HEK293T (cell line): ENCODE measurements at regions not wholly inside any gene's neighbourhood (a gene's known extent, or its start where the extent isn't known, plus 50 kb on each side); places are given as distances from the start of the nearest gene placed in this dataset.

Experiments used
- CTBP1 ChIP-seq: fragments of 450-650 bp; IDR thresholded peaks from 2 replicates; pipeline ENCODE4 v1.6.1; 2016; ENCODE audit warnings: borderline replicate concordance
- FOXM1 ChIP-seq: fragments of 450-650 bp; IDR thresholded peaks from 2 replicates; pipeline ENCODE4 v1.6.1; 2017; ENCODE audit warnings: mild to moderate bottlenecking, borderline replicate concordance
- SP1 ChIP-seq: fragments of 450-650 bp; IDR thresholded peaks from 2 replicates; pipeline ENCODE4 v1.6.1; 2017
- TARDBP ChIP-seq: fragments of 450-650 bp; IDR thresholded peaks from 2 replicates; pipeline ENCODE4 v1.6.1; 2016
- ZNF384 ChIP-seq: fragments of 450-650 bp; IDR thresholded peaks from 2 replicates; pipeline ENCODE4 v1.6.1; 2016

- no peak for TF ChIP-seq CTBP1
- no peak for TF ChIP-seq ZNF384
- TF ChIP-seq SP1: no peak
- TF ChIP-seq TARDBP: no peak
- TF ChIP-seq FOXM1: no peak
These were observed 1470.7 kb downstream of the AACS start for GRCh38 chr12:126535971-126536370.
